ENCODE measurements at regions not wholly inside any gene's neighbourhood (a gene's known extent, or its start where the extent isn't known, plus 50 kb on each side); places are given as distances from the start of the nearest gene placed in this dataset.

- no peak for TF ChIP-seq POLR2A (IDR thresholded peaks at IDR 0.05; ENCODE audit: low read depth)
- no peak for TF ChIP-seq CTCF (IDR thresholded peaks at IDR 0.05)
- no peak for TF ChIP-seq EP300 (IDR thresholded peaks at IDR 0.05)
Measured at GRCh38 chr5:24381861-24382489, 262.8 kb downstream of the CDH10 start.

All from esophagus muscularis mucosa (tissue), 4 donors.